Endothelial cell (in vitro differentiated cells): ENCODE measurements at regions not wholly inside any gene's neighbourhood (a gene's known extent, or its start where the extent isn't known, plus 50 kb on each side); places are given as distances from the start of the nearest gene placed in this dataset.

ENCODE experiments used
- DNase-seq: peaks from one replicate; pipeline ENCODE4 v3.0.0; 2021; ENCODE audit warnings: low spot score
- H3K27ac Mint-ChIP-seq: one replicate; pipeline ENCODE4 v1.8.0; 2021; ENCODE audit warnings: mixed read lengths, inconsistent platforms; ENCODE audit not compliant: unreplicated experiment
- H3K27me3 Mint-ChIP-seq: one replicate; pipeline ENCODE4 v1.8.0; 2021; ENCODE audit warnings: mild to moderate bottlenecking, moderate library complexity, mixed read lengths, inconsistent platforms; ENCODE audit not compliant: unreplicated experiment
- H3K36me3 Mint-ChIP-seq: one replicate; pipeline ENCODE4 v1.8.0; 2021; ENCODE audit warnings: mild to moderate bottlenecking, low read depth, mixed read lengths, inconsistent platforms; ENCODE audit not compliant: unreplicated experiment
- H3K4me1 Mint-ChIP-seq: one replicate; pipeline ENCODE4 v1.8.0; 2021; ENCODE audit warnings: mild to moderate bottlenecking, mixed read lengths, inconsistent platforms; ENCODE audit not compliant: unreplicated experiment
- H3K4me3 Mint-ChIP-seq: one replicate; pipeline ENCODE4 v1.8.0; 2021; ENCODE audit warnings: mild to moderate bottlenecking, mixed read lengths, inconsistent platforms; ENCODE audit not compliant: unreplicated experiment
- H3K9me3 Mint-ChIP-seq: one replicate; pipeline ENCODE4 v1.8.0; 2021; ENCODE audit warnings: mixed read lengths, inconsistent platforms; ENCODE audit not compliant: unreplicated experiment
- TF ChIP-seq, protein P1 (sequence below): fragments of 200-600 bp; sonication (generic); IDR thresholded peaks from one replicate; pipeline ENCODE4 v1.5.0; 2021; ENCODE audit warnings: antibody characterized with exemption; ENCODE audit not compliant: unreplicated experiment

DNA sequence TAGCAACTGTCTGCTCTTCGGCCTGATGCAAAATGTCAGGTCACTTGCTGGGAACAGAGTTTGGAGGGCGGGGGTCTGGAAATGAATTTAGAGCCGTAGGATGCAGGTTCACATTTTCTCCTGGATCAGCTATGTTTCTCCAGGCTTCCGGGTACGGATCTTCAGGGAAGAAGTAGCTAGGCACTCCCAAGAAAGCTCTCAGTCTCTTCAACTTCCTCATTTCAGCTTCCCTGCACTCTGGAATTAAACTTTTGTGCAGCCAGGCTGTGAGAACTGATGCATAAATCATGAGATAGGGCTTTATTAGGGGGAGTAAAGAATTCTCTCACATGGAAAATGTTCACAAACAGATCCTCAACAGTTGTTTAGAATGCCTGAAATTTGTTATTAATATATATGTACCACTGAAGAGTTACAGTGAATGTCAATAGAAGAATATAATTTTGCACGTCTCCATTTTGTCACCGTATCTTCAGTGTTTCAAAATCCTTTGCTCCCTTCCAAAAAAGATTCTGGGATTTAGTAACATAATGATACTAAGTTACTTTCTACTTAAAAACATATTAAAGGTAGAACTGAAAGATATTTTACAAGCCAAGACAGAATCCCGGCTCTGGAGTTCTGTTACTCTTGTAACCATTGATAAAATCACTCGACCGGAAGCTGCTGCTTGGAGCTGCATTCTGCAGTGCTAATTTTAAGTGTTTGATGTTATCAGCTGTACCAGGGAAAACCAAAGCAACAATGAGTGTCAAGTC is 178.5 kb upstream of the P2RY1 start:
- H3K36me3 Mint-ChIP-seq = no peaks in the 10 kb centered on the region
- H3K9me3 Mint-ChIP-seq = no peaks in the 10 kb centered on the region
- TF ChIP-seq, protein P1, sequence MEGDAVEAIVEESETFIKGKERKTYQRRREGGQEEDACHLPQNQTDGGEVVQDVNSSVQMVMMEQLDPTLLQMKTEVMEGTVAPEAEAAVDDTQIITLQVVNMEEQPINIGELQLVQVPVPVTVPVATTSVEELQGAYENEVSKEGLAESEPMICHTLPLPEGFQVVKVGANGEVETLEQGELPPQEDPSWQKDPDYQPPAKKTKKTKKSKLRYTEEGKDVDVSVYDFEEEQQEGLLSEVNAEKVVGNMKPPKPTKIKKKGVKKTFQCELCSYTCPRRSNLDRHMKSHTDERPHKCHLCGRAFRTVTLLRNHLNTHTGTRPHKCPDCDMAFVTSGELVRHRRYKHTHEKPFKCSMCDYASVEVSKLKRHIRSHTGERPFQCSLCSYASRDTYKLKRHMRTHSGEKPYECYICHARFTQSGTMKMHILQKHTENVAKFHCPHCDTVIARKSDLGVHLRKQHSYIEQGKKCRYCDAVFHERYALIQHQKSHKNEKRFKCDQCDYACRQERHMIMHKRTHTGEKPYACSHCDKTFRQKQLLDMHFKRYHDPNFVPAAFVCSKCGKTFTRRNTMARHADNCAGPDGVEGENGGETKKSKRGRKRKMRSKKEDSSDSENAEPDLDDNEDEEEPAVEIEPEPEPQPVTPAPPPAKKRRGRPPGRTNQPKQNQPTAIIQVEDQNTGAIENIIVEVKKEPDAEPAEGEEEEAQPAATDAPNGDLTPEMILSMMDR = no peak
- peak; percentile 7 for DNase-seq
- H3K27me3 Mint-ChIP-seq = no peaks in the 10 kb centered on the region
- peaks cover 24% of the 10 kb centered on the region for H3K4me1 Mint-ChIP-seq
- no peak overlapping the region for H3K4me3 Mint-ChIP-seq
- peak overlapping the region; percentile 81 for H3K27ac Mint-ChIP-seq

- TF ChIP-seq, protein P1 = no peak
- peak overlapping the region; percentile 81 for H3K27ac Mint-ChIP-seq
- H3K27me3 Mint-ChIP-seq = no peaks in the 10 kb centered on the region
- no peaks in the 10 kb centered on the region for H3K36me3 Mint-ChIP-seq
- H3K4me1 Mint-ChIP-seq = peaks cover 24% of the 10 kb centered on the region
- H3K4me3 Mint-ChIP-seq = no peak overlapping the region
- H3K9me3 Mint-ChIP-seq = no peaks in the 10 kb centered on the region
- DNase-seq = no peak
These were observed 178.0 kb upstream of the P2RY1 start for GRCh38 chr3:152656972-152657355.

GRCh38 chr3:152658977-152659720 is 175.8 kb upstream of the P2RY1 start:
- Mint-ChIP-seq H3K36me3 (no peaks in the 10 kb centered on the region), H3K27ac (no peak overlapping the region), H3K9me3 (no peaks in the 10 kb centered on the region), H3K4me1 (peaks cover 24% of the 10 kb centered on the region), H3K27me3 (no peaks in the 10 kb centered on the region), H3K4me3 (no peak overlapping the region)
- no peak for DNase-seq
- TF ChIP-seq, protein P1 = no peak

DNA sequence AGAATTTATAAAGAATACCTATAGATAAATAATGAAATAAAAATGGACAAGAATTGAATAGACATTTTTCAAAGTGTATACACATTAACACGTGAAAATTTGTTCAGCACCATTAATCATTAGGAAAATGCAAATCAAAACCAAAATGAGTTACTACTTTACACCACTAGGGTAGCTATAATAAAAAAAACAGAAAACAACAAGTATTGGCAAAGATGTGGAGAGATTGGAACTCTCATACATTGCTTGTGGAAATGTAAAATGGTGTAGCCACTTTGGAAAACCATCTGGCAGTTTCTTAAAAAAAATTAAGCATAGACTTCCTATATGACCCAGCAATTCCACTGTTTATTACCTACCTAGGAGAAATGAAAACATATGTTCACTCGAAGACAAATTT is 172.8 kb upstream of the P2RY1 start:
- Mint-ChIP-seq H3K4me3 (no peak overlapping the region), H3K9me3 (no peaks in the 10 kb centered on the region), H3K27ac (no peak overlapping the region), H3K4me1 (peaks cover 8% of the 10 kb centered on the region), H3K36me3 (no peaks in the 10 kb centered on the region), H3K27me3 (no peaks in the 10 kb centered on the region)
- TF ChIP-seq, protein P1 = peak; percentile 53
- no peak for DNase-seq

DNA sequence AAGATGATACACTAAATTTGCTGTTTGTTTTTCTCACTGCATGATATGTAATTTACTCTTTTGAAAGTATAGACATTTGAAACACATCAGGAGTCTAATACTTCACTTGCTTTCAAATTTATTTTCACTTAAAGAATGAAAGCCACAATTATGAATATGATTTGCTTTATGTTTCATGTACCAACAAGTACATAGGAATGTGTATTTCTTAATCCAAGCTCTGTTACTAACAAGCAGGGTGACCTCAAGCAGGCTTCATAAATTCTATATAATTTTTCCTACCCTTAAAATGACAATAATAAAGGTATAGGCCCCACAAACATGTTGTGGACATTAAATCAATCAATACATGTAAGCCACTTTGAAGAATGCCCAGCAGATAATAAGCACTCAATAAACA is 170.2 kb upstream of the P2RY1 start:
- Mint-ChIP-seq H3K9me3 (no peaks in the 10 kb centered on the region), H3K27me3 (no peaks in the 10 kb centered on the region), H3K4me3 (no peak overlapping the region), H3K27ac (no peak overlapping the region), H3K36me3 (no peaks in the 10 kb centered on the region), H3K4me1 (no peaks in the 10 kb centered on the region)
- TF ChIP-seq, protein P1 = no peak
- no peak for DNase-seq
